GM19025 (cell line): ENCODE measurements at regions not wholly inside any gene's neighbourhood (a gene's known extent, or its start where the extent isn't known, plus 50 kb on each side); places are given as distances from the start of the nearest gene placed in this dataset.

Experiments
- ATAC-seq: cut with Tn5 transposase; IDR thresholded peaks from one replicate; pipeline ENCODE4 v1.9.1; 2021; ENCODE audit warnings: mild to moderate bottlenecking, low read depth, moderate library complexity; ENCODE audit not compliant: unreplicated experiment

GRCh38 chr5:2575871-2576270 lies 175.6 kb downstream of the IRX2 start:
- ATAC-seq = no peak

DNA sequence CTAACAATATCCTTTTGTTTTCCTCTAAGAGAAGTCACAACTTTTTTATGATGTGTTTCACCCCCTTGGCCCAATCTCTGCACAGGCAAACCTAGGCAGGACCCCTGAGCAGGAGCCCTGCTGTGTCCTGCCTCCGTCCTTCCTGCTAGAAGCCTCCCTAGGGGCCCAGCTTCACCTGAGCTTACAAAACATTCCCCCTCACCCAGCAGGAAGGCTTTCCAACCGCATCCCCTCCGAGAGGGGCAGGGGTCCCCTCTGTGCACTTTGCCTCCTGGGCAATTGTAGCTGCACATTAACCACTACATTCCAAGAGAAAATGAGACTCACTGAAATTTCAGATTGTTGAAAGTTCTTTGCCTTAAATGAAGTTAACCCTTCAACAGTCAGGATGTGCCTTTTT lies 176.2 kb downstream of the IRX2 start:
- no peak for ATAC-seq

- ATAC-seq = no peak
These were observed 177.3 kb downstream of the IRX2 start for GRCh38 chr5:2574155-2574554.

GRCh38 chr5:2570586-2570985 lies 180.9 kb downstream of the IRX2 start:
- ATAC-seq = no peak

DNA sequence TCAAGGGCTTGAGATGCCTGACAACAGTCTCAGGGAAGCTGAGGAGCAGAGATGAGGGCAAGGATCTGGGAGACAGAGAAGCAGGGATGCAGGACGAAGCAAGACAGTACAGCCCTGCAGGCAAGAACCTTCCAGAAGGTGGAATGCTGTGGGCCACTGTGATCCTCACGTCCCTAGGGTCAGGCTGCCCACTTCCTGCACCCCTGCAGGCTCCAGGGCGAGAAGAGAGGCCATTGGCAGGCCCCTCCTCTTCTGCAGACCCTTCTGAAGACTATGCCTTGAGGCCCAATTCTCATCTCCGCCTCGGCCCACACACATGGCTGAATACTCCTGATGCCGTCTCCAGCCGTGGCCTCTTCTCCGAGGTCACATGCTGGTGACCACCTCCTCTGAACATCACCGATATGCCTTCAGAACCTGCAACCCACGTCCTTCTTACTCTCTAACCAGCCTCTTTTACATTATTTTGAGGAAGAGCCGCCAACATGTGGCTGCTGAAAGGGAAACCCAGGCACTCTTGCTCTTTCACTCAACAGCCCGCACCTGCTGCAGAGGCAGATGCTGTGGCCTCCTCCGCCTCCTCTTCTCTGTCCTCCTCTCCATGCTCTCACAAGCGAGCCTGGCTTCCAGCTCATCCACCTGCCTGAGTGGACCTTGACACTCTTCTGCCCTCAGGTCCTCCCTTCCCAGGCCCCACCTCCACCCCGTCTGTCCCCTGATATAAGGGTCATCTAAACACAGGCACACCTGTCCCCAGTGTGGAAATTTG lies 181.5 kb downstream of the IRX2 start:
- no peak for ATAC-seq

- no peak for ATAC-seq
These were observed 182.3 kb downstream of the IRX2 start for GRCh38 chr5:2569176-2569575.

- no peak for ATAC-seq
These were observed 185.2 kb downstream of the IRX2 start for GRCh38 chr5:2566284-2566683.

GRCh38 chr5:2565147-2565546 lies 186.3 kb downstream of the IRX2 start:
- ATAC-seq = no peak

- ATAC-seq = no peak
These were observed 188.4 kb downstream of the IRX2 start for GRCh38 chr5:2563046-2563445.

DNA sequence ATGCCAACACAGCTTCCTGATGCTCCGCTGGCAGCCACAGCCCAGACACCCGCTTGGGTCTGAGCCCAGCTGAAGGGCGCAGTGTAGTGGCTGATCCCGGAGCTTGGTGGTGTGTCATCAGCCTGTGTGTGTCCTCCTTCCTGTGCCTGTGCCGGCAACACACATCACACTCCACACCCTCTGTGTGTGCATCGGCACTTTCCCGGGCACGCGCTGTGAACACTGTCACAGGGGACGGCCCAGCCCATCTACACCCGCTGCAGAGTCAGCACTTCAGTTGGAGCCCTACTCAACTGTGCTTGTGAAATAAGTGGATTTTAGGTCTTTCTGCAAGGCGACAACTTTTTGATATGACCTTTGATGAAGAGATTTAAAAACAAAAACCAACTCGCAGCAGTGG lies 189.4 kb downstream of the IRX2 start:
- ATAC-seq = no peak

- no peak for ATAC-seq
These were observed 191.0 kb downstream of the IRX2 start for GRCh38 chr5:2560435-2560834.

- ATAC-seq = no peak
These were observed 194.0 kb downstream of the IRX2 start for GRCh38 chr5:2557435-2557834.

DNA sequence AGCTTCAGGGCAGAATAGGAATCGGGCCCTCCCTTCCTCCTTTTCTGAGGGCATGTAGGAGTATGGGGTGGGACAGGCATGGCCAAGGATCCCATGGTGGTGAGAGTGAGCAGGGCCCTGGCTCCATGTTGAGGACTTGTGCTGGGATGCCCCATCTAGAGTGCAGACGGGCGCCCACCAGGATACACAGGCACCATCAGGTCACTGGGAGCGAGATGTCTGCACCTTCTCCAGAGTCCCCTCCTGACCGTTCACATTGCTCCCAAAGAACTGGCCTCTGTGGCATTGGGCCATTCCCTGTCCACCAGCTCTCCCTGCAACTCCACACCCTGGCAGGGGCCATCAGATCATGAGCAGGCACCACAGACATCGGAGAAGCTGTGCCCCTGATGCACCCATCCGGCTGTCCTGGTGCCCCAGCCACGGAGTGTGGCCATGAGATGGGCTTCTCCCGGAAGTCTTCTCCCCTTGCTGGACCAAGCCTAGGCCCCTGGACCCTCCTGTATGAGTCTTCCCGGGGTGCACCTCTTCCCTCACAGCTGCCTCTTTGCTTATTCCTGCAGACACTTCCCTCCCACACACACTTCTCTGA lies 195.0 kb downstream of the IRX2 start:
- no peak for ATAC-seq

DNA sequence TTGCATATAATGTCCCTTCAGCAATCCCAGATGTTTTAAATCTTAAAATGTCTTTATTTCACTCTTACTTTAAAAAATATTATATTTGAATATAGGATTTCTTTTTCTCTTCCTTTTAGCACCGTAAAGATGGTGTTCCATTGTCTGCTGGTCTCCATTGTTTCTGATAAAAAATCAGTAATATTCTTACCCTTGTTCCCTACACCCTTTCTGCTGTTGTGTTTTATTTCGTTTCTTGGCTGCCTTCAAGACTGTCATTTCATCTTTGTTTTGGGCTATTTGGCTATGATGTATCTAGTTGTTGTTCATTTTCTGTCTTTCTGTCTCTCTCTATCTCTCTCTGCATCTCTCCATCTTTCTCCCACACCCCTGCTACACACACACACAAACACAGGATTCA lies 197.9 kb downstream of the IRX2 start:
- no peak for ATAC-seq

- no peak for ATAC-seq
These were observed 201.0 kb downstream of the IRX2 start for GRCh38 chr5:2550509-2550908.

DNA sequence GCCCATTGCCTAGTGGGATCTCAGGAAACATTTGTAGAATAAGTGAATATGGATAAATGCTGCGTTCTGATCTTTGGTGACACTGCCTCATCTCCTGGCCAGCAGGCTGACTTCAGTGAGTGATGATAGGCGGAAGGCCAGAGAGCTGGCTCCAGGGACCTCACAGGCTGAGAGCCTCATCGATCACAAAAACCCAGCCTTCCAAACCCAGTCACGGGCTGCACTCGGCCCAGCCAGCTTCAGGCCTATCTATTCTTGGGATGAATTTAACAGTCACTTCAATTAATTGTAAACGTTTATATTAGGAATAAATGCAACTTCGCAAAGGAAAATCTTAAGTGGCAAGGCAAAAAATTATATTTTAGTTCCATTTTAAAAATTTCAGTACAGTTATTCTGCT lies 201.6 kb downstream of the IRX2 start:
- no peak for ATAC-seq

DNA sequence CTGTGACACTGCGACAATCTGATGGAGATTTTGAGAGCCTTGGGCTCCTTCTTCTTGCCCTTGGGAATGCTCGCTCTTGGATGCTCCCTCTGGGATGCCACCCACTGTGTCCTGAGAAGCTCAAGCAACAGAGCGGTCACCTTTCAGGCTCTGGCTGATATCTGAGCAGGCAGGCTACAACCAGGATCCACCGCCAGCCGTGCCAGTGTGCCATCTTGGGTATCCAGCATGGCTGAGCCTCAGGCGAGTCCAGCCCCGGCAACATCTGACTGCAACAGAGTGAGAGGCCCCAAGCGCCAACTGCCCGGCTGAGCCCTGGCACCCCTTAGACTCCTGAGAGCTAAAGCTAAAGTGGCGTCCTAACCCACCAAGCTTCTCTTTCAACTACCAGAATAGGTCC lies 202.1 kb downstream of the IRX2 start:
- ATAC-seq = no peak

DNA sequence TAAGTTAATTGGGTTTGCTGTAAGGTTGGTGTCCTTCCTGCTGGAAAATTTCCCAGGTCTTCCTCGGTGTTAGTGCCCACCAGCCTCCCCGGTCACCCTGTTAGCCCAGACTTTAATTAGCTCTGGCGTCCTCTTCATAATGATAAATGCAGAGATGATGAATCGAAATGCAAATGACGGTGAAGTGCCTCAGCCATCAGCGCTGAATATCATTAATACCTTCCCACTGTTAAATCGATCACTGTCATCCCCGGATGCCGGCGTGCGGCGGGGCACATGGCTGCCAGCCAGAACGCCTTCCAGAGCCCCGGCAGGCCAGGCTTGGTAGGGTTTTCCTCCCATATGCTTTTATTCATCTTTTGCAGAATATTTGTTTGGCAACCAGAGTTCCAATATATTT lies 204.5 kb downstream of the IRX2 start:
- ATAC-seq = no peak

DNA sequence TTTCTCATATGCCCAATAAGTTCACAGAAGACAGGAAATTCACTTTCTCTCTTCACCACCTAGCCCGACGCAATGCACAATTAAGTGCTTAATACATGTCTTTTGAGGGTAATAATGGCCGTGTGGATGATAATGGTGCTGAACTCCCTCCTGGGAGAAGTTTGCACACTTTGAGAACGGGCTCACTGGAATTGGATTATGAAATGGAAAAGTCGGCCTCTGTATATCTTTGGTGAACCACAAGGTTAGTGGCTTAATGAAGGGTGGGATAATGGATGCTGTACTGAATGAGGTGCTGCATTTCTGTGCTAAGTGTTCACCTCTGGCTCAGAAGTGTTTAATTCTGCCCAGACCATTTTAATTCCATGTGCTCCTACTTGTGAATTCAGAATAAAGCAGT lies 207.5 kb downstream of the IRX2 start:
- ATAC-seq = no peak

DNA sequence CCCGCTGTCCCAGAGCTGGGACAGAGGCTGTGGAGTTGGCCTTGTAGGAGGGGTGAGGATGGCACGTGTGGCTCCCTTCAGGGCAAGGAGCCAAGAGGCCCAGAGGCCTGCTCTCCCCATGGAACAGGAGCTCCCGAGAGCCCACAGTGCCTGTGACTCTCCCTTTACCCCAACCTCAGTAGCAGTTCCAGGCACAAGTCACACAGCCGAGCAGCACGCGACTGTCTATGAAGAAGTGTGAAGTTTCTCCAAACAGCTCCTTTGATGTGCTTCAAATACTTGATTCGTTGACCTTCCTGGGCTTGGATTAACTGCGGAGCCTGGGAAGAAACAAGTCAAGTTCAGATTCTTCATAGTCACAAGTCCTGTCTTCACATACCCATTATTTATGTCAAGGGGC lies 208.7 kb downstream of the IRX2 start:
- no peak for ATAC-seq

GRCh38 chr5:2542026-2542425 lies 209.5 kb downstream of the IRX2 start:
- no peak for ATAC-seq

DNA sequence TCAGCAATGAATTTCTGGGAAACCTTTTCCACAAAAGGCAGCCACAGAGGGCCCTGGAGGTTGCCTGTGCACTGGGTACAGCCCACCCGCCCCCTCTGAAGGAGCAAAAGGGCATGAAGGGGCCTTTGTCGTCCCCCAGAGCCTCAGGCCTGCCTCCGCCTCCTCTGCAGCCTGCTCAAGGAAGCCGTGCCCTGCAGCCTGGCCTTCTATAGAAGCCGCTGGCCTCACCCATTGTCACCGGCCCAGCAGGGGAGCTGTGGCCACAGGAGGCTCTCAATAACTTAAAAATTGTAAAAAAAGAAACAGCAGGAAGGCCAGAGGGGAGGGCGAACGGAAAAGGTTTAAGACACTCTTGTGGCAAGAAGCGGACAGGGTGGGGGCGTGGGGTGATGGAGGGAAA lies 213.3 kb downstream of the IRX2 start:
- ATAC-seq = no peak
